Parathyroid adenoma (tissue), 2 donors: ENCODE measurements at regions not wholly inside any gene's neighbourhood (a gene's known extent, or its start where the extent isn't known, plus 50 kb on each side); places are given as distances from the start of the nearest gene placed in this dataset.

Experiments used
- H2AFZ ChIP-seq: fragments of 300-600 bp; sonication (generic); one replicate; pipeline ENCODE4 v1.7.0; 2017; ENCODE audit warnings: antibody characterized with exemption, mild to moderate bottlenecking
- H3K27ac ChIP-seq: fragments of 300-600 bp; sonication (generic); one replicate; pipeline ENCODE4 v1.7.0; 2017
- H3K27me3 ChIP-seq: fragments of 300-600 bp; sonication (generic); one replicate; pipeline ENCODE4 v1.7.0; 2017; ENCODE audit warnings: low read length; ENCODE audit not compliant: control insufficient read depth, insufficient read depth
- H3K36me3 ChIP-seq: fragments of 300-600 bp; sonication (generic); one replicate; pipeline ENCODE4 v1.7.0; 2017; ENCODE audit warnings: low read length; ENCODE audit not compliant: control insufficient read depth, insufficient read depth
- H3K4me1 ChIP-seq: fragments of 300-600 bp; sonication (generic); one replicate; pipeline ENCODE4 v1.7.0; 2017; ENCODE audit warnings: control low read depth
- H3K4me2 ChIP-seq: fragments of 300-600 bp; sonication (generic); one replicate; pipeline ENCODE4 v1.7.0; 2017; ENCODE audit warnings: low read length
- H3K4me3 ChIP-seq: fragments of 300-600 bp; sonication (generic); one replicate; pipeline ENCODE4 v1.7.0; 2017; ENCODE audit warnings: low read depth, low read length
- H3K79me2 ChIP-seq: fragments of 300-600 bp; sonication (generic); one replicate; pipeline ENCODE4 v1.7.0; 2017; ENCODE audit warnings: control low read depth
- H3K9ac ChIP-seq: fragments of 300-600 bp; sonication (generic); one replicate; pipeline ENCODE4 v1.7.0; 2017; ENCODE audit warnings: mild to moderate bottlenecking
- H3K9me3 ChIP-seq: fragments of 300-600 bp; sonication (generic); one replicate; pipeline ENCODE4 v1.7.0; 2017; ENCODE audit warnings: low read length; ENCODE audit not compliant: control insufficient read depth
- CTCF ChIP-seq: fragments of 300-600 bp; sonication (generic); IDR thresholded peaks from one replicate; pipeline ENCODE4 v1.7.0; 2017; ENCODE audit warnings: antibody characterized with exemption, mild to moderate bottlenecking
- donor health status: primary hyperparathyroidism.

- Histone ChIP-seq H3K36me3 (no peaks in the 10 kb centered on the region), H2AFZ (no peak overlapping the region), H3K79me2 (no peaks in the 10 kb centered on the region), H3K4me1 (no peaks in the 10 kb centered on the region), H3K9me3 (no peaks in the 10 kb centered on the region), H3K9ac (no peak overlapping the region), H3K4me3 (no peak overlapping the region), H3K4me2 (no peak overlapping the region), H3K27me3 (no peaks in the 10 kb centered on the region), H3K27ac (no peak overlapping the region)
- TF ChIP-seq CTCF: no peak
These were observed 363.0 kb downstream of the CTTN start for GRCh38 chr11:70761094-70761907.

- no peak overlapping the region for H2AFZ ChIP-seq
- H3K4me2 ChIP-seq: no peak overlapping the region
- no peaks in the 10 kb centered on the region for H3K79me2 ChIP-seq
- no peak overlapping the region for H3K4me3 ChIP-seq
- no peaks in the 10 kb centered on the region for H3K9me3 ChIP-seq
- H3K4me1 ChIP-seq: no peaks in the 10 kb centered on the region
- TF ChIP-seq CTCF: no peak
- no peaks in the 10 kb centered on the region for H3K36me3 ChIP-seq
- H3K9ac ChIP-seq: no peak overlapping the region
- H3K27me3 ChIP-seq: no peaks in the 10 kb centered on the region
- H3K27ac ChIP-seq: no peak overlapping the region
These were observed 363.6 kb downstream of the CTTN start for GRCh38 chr11:70761908-70762337.

GRCh38 chr11:70762810-70763209 is 364.5 kb downstream of the CTTN start:
- no peaks in the 10 kb centered on the region for H3K9me3 ChIP-seq
- H3K27me3 ChIP-seq: no peaks in the 10 kb centered on the region
- H3K36me3 ChIP-seq: no peaks in the 10 kb centered on the region
- H3K4me2 ChIP-seq: no peak overlapping the region
- H3K4me3 ChIP-seq: no peak overlapping the region
- no peak overlapping the region for H3K27ac ChIP-seq
- H3K79me2 ChIP-seq: no peaks in the 10 kb centered on the region
- TF ChIP-seq CTCF: no peak
- H3K4me1 ChIP-seq: no peaks in the 10 kb centered on the region
- no peak overlapping the region for H3K9ac ChIP-seq
- no peak overlapping the region for H2AFZ ChIP-seq

GRCh38 chr11:70763606-70764005 is 365.3 kb downstream of the CTTN start:
- Histone ChIP-seq H3K4me2 (no peak overlapping the region), H3K79me2 (no peaks in the 10 kb centered on the region), H3K27ac (no peak overlapping the region), H3K4me3 (no peak overlapping the region), H2AFZ (no peak overlapping the region), H3K4me1 (no peaks in the 10 kb centered on the region), H3K9me3 (no peaks in the 10 kb centered on the region), H3K9ac (no peak overlapping the region), H3K27me3 (no peaks in the 10 kb centered on the region), H3K36me3 (no peaks in the 10 kb centered on the region)
- TF ChIP-seq CTCF: no peak
